Epithelial cell of esophagus (primary cell): ENCODE measurements at regions not wholly inside any gene's neighbourhood (a gene's known extent, or its start where the extent isn't known, plus 50 kb on each side); places are given as distances from the start of the nearest gene placed in this dataset.
"Not testable (repeated sequence)": the region's sequence is repeated elsewhere in the genome, so short reads cannot be mapped to it uniquely, and the experiment has no call there.

Experiments used
- DNase-seq: peaks from one replicate; pipeline ENCODE4 v3.0.0; 2010; ENCODE audit warnings: low read depth
- H3K4me3 ChIP-seq: 2 replicates; pipeline ENCODE4 v1.5.1; 2011; ENCODE audit warnings: mild to moderate bottlenecking, low read length, control low read depth
- CTCF ChIP-seq: IDR thresholded peaks from 2 replicates; pipeline ENCODE4 v1.5.1; 2011; ENCODE audit warnings: low read depth, mild to moderate bottlenecking, low read length, control low read depth, inconsistent platforms; ENCODE audit not compliant: insufficient read depth; ENCODE audit errors: missing control alignments

GRCh38 chr20:48359692-48360341 is 468.0 kb downstream of the PREX1 start:
- DNase-seq: no peak
- no peak for TF ChIP-seq CTCF
- H3K4me3 ChIP-seq: no peak overlapping the region

DNA sequence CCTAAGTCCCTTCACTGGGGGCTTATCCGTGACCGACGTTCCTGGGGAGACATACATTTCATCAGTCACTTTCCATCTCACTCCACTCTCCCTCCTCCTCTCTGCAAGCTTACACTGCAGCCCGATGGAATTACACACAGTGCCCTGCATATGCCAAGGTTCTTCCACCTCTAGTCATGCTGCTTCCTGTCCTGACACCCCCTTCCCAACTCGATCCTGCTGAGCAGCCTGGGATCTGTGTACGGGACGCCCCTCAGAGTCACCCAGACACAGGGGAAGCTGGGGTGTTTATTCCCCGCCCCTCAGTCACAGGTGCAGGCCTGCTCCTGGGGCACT is 468.8 kb downstream of the PREX1 start:
- DNase-seq, H3K4me3 ChIP-seq: not testable (repeated sequence)

DNA sequence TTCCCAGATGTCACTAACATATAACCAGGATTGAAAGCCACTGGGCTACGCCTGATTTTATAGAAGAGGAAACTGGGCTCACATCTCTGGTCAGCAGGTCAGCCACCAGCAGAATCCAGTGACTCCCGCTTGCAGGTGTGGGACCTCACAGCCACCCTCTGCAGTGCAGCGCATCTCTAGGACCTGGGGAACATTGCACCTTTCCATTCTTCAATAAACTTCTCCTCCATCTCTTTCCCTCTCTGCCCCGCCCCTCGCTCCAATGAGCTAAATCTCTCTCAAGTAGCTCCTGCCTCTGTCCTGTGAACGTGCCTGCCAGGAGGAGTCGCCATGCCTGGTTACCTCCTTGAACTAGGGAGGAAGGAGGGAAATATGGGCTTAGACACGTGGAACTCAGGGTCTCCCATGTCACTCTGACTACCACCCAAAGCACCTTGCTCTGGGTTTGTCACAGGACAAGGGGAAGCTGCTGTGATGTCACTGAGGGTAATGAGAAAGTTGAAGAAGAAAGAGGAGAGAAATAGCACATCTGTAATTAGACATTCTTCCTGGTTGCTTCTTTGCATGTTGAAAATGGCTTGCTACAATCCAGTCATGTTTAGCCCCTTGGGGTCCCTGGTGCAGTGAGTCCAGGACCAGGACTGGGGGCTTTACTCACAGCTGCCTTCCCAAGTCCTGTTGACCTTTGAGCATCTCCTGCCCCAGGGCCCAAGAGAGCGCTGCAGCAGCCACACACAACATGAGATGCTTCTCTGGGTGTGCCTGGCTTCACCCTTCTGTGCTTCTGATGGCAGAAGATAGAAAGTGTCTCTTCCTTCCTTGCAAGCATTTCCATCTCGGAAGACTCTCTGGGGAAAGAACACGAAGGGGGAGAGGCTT is 469.4 kb downstream of the PREX1 start:
- H3K4me3 ChIP-seq: no peak overlapping the region
- DNase-seq: no peak
- no peak for TF ChIP-seq CTCF

- no peak for DNase-seq
- no peak for TF ChIP-seq CTCF
- H3K4me3 ChIP-seq: no peak overlapping the region
Observed at GRCh38 chr20:48357714-48358113, 470.1 kb downstream of the PREX1 start.

- TF ChIP-seq CTCF: no peak
- no peak overlapping the region for H3K4me3 ChIP-seq
- no peak for DNase-seq
Observed at GRCh38 chr20:48354903-48355302, 472.9 kb downstream of the PREX1 start.

- TF ChIP-seq CTCF: no peak
- DNase-seq: no peak
- no peak overlapping the region for H3K4me3 ChIP-seq
Observed at GRCh38 chr20:48354320-48354876, 473.4 kb downstream of the PREX1 start.

- no peak for TF ChIP-seq CTCF
- no peak for DNase-seq
- H3K4me3 ChIP-seq: no peak overlapping the region
Observed at GRCh38 chr20:48352628-48353027, 475.2 kb downstream of the PREX1 start.
